H1 (cell line): ENCODE measurements at regions not wholly inside any gene's neighbourhood (a gene's known extent, or its start where the extent isn't known, plus 50 kb on each side); places are given as distances from the start of the nearest gene placed in this dataset.

Source experiments
- MAX ChIP-seq: IDR thresholded peaks from 2 replicates; pipeline ENCODE4 v1.6.1; 2012; ENCODE audit warnings: inconsistent platforms
- POLR2A ChIP-seq, 2 experiments: IDR thresholded peaks; 1 replicate in 1 of 2; 2 replicates in 1 of 2; pipeline ENCODE4 v1.6.1; 2011; ENCODE audit warnings: low read depth in 2 of 2, low read length in 2 of 2, mild to moderate bottlenecking in 2 of 2; ENCODE audit errors: control extremely low read depth in 1 of 2

- TF ChIP-seq MAX (no peak), POLR2A (IDR thresholded peaks at IDR 0.05; ENCODE audit: control extremely low read depth in 1 of 2, low read depth in 2 of 2, low read length in 2 of 2) (no peak)
- TF ChIP-seq, all 59 proteins: peak for 0
These were observed 167.4 kb upstream of the FOXG1 start (continued) for GRCh38 chr14:28599191-28599590.
